Colonic mucosa (tissue), 4 donors: ENCODE measurements at regions not wholly inside any gene's neighbourhood (a gene's known extent, or its start where the extent isn't known, plus 50 kb on each side); places are given as distances from the start of the nearest gene placed in this dataset.

Source experiments
- DNase-seq: peaks from one replicate; pipeline ENCODE4 v3.0.0-alpha.2; 2020
- H3K27ac ChIP-seq: fragments of 200-600 bp; one replicate; pipeline ENCODE4 v1.8.0; 2021
- H3K27me3 ChIP-seq: fragments of 200-600 bp; one replicate; pipeline ENCODE4 v1.8.0; 2021
- H3K36me3 ChIP-seq: fragments of 200-600 bp; one replicate; pipeline ENCODE4 v1.8.0; 2021
- H3K4me1 ChIP-seq: fragments of 200-600 bp; one replicate; pipeline ENCODE4 v1.8.0; 2021; ENCODE audit warnings: mild to moderate bottlenecking
- H3K4me3 ChIP-seq: fragments of 200-600 bp; one replicate; pipeline ENCODE4 v1.8.0; 2021
- H3K9ac ChIP-seq, 2 donors: one replicate each; pipeline ENCODE4 v1.7.0; 2013; ENCODE audit warnings: control low read depth in 2 of 2, low read depth in 2 of 2, low read length in 2 of 2
- H3K9me3 ChIP-seq: fragments of 200-600 bp; one replicate; pipeline ENCODE4 v1.8.0; 2021
- intact Hi-C: fragments of 100-400 bp; cut with DNase I; formaldehyde crosslinking; loops from one replicate; pipeline ENCODE4 v1.14.1; 2022
- TF ChIP-seq, protein P1 (sequence below): fragments of 200-600 bp; IDR thresholded peaks from one replicate; pipeline ENCODE4 v1.8.0; 2022; ENCODE audit warnings: antibody characterized with exemption, mild to moderate bottlenecking
- donor health status: healthy.
- donor health status: DM: no; HTN: no; CAD: no.
- donor health status: DM: no; HTN: no; CAD: no.

DNA sequence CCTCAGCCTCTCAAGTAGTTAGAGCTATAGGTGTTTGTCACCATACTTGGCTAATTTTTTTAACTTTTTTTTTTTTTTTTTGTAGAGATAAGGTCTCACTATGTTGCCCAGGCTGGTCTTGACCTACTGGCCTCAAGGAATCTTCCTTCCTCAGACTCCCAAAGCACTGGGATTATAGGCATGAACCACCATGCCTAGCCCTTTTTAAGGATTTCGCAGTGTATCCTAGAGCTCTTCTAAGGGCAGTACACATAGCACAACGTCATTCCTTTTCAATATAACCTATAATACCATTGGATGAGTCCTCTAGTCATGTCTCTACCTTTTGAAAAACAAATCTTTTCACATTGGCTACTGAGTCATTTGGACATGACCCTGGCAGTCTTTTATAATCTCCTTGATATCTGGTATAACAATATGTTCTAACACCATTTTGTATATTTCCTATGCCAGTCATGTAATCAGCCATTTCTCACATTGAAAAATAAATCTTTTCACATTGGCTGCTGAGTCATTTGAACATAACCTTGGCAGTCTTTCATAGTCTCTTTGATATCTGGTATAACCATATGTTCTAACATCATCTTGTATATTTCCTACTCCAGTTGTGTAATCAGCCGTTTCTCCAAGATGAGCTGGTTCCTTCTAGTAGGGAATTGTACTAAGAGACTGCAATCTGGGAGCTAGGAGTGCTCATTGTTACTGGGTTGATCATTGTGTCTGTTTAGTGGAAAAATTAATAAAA lies 944.7 kb downstream of the MCTP2 start:
- TF ChIP-seq, protein P1, sequence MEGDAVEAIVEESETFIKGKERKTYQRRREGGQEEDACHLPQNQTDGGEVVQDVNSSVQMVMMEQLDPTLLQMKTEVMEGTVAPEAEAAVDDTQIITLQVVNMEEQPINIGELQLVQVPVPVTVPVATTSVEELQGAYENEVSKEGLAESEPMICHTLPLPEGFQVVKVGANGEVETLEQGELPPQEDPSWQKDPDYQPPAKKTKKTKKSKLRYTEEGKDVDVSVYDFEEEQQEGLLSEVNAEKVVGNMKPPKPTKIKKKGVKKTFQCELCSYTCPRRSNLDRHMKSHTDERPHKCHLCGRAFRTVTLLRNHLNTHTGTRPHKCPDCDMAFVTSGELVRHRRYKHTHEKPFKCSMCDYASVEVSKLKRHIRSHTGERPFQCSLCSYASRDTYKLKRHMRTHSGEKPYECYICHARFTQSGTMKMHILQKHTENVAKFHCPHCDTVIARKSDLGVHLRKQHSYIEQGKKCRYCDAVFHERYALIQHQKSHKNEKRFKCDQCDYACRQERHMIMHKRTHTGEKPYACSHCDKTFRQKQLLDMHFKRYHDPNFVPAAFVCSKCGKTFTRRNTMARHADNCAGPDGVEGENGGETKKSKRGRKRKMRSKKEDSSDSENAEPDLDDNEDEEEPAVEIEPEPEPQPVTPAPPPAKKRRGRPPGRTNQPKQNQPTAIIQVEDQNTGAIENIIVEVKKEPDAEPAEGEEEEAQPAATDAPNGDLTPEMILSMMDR: no peak
- intact Hi-C loops: no loop called here
- Histone ChIP-seq H3K9ac (no peak overlapping the region), H3K36me3 (no peaks in the 10 kb centered on the region), H3K27me3 (no peaks in the 10 kb centered on the region), H3K27ac (no peak overlapping the region), H3K9me3 (no peaks in the 10 kb centered on the region), H3K4me1 (no peaks in the 10 kb centered on the region), H3K4me3 (no peak overlapping the region)
- DNase-seq: no peak

DNA sequence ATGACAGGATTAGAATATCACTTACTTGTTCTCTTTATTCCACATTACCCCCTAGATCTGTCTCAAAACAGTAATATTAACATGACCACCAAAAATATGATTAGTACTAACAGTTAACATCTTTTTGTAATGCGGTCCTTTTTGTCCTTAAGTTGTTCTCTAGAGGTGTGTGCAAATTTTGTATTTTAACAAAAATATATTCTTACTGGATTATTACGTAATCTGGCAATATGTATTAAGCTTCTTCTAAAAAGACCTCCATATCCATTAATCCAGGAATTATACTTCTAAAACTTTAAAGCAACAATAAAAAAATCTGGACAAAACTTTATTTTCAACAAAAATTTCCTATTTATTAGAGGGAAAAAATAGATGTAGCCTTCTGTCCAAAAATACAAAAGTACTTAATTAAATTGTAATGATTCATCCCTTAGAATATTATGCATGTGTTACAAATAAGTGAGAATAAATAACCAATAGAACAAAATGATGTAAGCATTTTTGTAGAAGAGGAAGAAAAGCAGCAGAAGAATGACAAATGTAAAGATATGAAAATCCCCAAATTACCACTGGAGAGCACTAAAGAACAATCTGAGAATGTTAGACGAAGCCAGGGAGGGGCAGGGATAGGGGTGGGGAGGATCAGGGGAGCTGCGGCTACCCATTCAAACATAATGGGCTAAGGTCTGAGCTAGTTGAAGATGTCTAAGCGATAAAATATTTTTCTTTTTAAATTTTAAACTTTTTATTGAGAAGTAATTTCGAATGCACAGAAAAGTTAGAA lies 945.6 kb downstream of the MCTP2 start:
- H3K27me3 ChIP-seq: no peaks in the 10 kb centered on the region
- H3K4me1 ChIP-seq: no peaks in the 10 kb centered on the region
- intact Hi-C loops: no loop called here
- H3K4me3 ChIP-seq: no peak overlapping the region
- no peaks in the 10 kb centered on the region for H3K9me3 ChIP-seq
- TF ChIP-seq, protein P1: no peak
- no peaks in the 10 kb centered on the region for H3K36me3 ChIP-seq
- H3K27ac ChIP-seq: no peak overlapping the region
- no peak overlapping the region for H3K9ac ChIP-seq
- no peak for DNase-seq

DNA sequence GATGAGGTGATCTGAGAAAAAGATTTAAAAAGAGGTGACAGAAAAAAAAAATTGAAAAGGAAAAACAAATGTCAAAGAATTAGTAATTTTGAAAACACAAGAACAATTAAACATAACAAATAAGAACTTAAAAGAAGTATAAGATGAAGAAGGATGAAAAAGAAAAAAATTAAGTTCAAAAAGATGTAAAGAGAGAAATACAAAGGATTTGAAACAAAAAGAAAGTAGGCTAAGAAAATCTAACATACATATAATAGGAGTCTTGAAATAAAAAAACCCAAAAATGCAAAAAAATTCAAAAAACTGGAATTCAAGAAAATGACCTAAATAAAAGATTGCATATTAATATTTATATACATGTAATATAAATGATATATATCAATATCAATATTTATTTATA lies 949.2 kb downstream of the MCTP2 start:
- TF ChIP-seq, protein P1: no peak
- Histone ChIP-seq H3K9ac (no peak overlapping the region), H3K4me3 (no peak overlapping the region), H3K36me3 (no peaks in the 10 kb centered on the region), H3K4me1 (no peaks in the 10 kb centered on the region), H3K27me3 (no peaks in the 10 kb centered on the region), H3K9me3 (no peaks in the 10 kb centered on the region), H3K27ac (no peak overlapping the region)
- DNase-seq: no peak
- intact Hi-C loops: no loop called here

DNA sequence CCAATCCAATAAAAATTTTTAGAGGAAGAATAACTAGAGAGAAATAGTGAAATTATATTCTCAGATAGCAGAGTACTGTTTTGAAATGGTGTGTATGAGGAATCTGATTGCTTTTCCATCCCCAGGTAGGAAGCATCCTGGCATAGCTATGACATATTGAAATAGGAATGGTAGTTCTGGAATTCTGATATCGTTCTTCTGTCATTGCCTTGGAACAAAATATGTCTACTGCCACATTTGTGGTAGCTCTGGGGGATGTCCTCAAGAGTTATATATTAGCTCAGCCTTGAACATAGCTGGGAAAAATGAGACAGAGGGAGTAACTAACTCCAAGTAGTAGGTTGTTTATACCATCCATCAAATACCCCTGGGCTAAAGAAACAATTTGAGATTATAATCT lies 950.7 kb downstream of the MCTP2 start:
- TF ChIP-seq, protein P1: no peak
- Histone ChIP-seq H3K36me3 (no peaks in the 10 kb centered on the region), H3K4me1 (no peaks in the 10 kb centered on the region), H3K27ac (no peak overlapping the region), H3K9me3 (no peaks in the 10 kb centered on the region), H3K9ac (no peak overlapping the region), H3K27me3 (no peaks in the 10 kb centered on the region), H3K4me3 (no peak overlapping the region)
- intact Hi-C loops: no loop called here
- no peak for DNase-seq

DNA sequence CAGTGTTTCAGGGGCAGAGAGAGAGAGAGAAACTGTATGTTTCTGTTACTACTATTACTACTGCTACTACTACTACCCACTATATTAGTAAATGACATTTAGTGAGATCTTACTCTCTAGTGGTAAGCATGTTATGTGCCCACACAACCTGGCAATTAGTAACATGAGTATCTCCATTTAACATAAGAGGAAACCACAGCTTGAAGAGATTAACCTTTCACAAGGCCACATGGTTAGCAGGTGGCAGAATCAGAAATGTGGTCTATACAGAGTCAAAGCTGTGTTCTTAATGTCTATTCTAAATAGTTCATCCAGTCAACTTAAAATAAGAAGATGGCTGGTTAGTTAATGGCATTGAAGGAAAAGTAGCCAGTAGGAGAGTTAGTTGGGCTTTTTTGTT lies 961.6 kb downstream of the MCTP2 start:
- DNase-seq: no peak
- Histone ChIP-seq H3K27ac (no peak overlapping the region), H3K4me1 (no peaks in the 10 kb centered on the region), H3K36me3 (no peaks in the 10 kb centered on the region), H3K9ac (no peak overlapping the region), H3K27me3 (no peaks in the 10 kb centered on the region), H3K4me3 (no peak overlapping the region), H3K9me3 (no peaks in the 10 kb centered on the region)
- intact Hi-C loops: no loop called here
- TF ChIP-seq, protein P1: no peak
